ENCODE measurements at regions not wholly inside any gene's neighbourhood (a gene's known extent, or its start where the extent isn't known, plus 50 kb on each side); places are given as distances from the start of the nearest gene placed in this dataset.

GRCh38 chr4:177596035-177596434 is 153.8 kb upstream of the AGA start:
- Mint-ChIP-seq H3K27ac (no peak overlapping the region), H3K9me3 (no peaks in the 10 kb centered on the region), H3K36me3 (ENCODE audit: low read depth) (no peaks in the 10 kb centered on the region), H3K4me1 (no peaks in the 10 kb centered on the region), H3K27me3 (ENCODE audit: low read depth) (no peaks in the 10 kb centered on the region), H3K4me3 (no peak overlapping the region)
- TF ChIP-seq, protein P1, sequence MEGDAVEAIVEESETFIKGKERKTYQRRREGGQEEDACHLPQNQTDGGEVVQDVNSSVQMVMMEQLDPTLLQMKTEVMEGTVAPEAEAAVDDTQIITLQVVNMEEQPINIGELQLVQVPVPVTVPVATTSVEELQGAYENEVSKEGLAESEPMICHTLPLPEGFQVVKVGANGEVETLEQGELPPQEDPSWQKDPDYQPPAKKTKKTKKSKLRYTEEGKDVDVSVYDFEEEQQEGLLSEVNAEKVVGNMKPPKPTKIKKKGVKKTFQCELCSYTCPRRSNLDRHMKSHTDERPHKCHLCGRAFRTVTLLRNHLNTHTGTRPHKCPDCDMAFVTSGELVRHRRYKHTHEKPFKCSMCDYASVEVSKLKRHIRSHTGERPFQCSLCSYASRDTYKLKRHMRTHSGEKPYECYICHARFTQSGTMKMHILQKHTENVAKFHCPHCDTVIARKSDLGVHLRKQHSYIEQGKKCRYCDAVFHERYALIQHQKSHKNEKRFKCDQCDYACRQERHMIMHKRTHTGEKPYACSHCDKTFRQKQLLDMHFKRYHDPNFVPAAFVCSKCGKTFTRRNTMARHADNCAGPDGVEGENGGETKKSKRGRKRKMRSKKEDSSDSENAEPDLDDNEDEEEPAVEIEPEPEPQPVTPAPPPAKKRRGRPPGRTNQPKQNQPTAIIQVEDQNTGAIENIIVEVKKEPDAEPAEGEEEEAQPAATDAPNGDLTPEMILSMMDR (IDR thresholded peaks at IDR 0.05; ENCODE audit: unreplicated experiment in 3 of 3) = no peak

GRCh38 chr4:177596991-177597390 is 154.8 kb upstream of the AGA start:
- Mint-ChIP-seq H3K4me1 (no peaks in the 10 kb centered on the region), H3K9me3 (no peaks in the 10 kb centered on the region), H3K36me3 (ENCODE audit: low read depth) (no peaks in the 10 kb centered on the region), H3K27ac (no peak overlapping the region), H3K4me3 (no peak overlapping the region), H3K27me3 (ENCODE audit: low read depth) (no peaks in the 10 kb centered on the region)
- TF ChIP-seq, protein P1 (IDR thresholded peaks at IDR 0.05; ENCODE audit: unreplicated experiment in 3 of 3) = no peak

- Mint-ChIP-seq H3K4me1 (no peaks in the 10 kb centered on the region), H3K9me3 (no peaks in the 10 kb centered on the region), H3K4me3 (no peak overlapping the region), H3K27me3 (ENCODE audit: low read depth) (no peaks in the 10 kb centered on the region), H3K27ac (no peak overlapping the region), H3K36me3 (ENCODE audit: low read depth) (no peaks in the 10 kb centered on the region)
- TF ChIP-seq, protein P1 (IDR thresholded peaks at IDR 0.05; ENCODE audit: unreplicated experiment in 3 of 3) = no peak
Measured at GRCh38 chr4:177605252-177605651, 163.0 kb upstream of the AGA start.

GRCh38 chr4:177607111-177607573 is 164.9 kb upstream of the AGA start:
- no peaks in the 10 kb centered on the region for H3K27me3 Mint-ChIP-seq (ENCODE audit: low read depth)
- H3K27ac Mint-ChIP-seq = no peak overlapping the region
- no peaks in the 10 kb centered on the region for H3K9me3 Mint-ChIP-seq
- no peaks in the 10 kb centered on the region for H3K36me3 Mint-ChIP-seq (ENCODE audit: low read depth)
- no peaks in the 10 kb centered on the region for H3K4me1 Mint-ChIP-seq
- no peak overlapping the region for H3K4me3 Mint-ChIP-seq
- TF ChIP-seq, protein P1 (IDR thresholded peaks at IDR 0.05; ENCODE audit: unreplicated experiment in 3 of 3) = no peak

GRCh38 chr4:177611974-177612664 is 169.9 kb upstream of the AGA start:
- Mint-ChIP-seq H3K4me3 (no peak overlapping the region), H3K27me3 (ENCODE audit: low read depth) (no peaks in the 10 kb centered on the region), H3K27ac (no peak overlapping the region)

More at GRCh38 chr4:177611974-177612664, 169.9 kb upstream of the AGA start:
- TF ChIP-seq, protein P1 (IDR thresholded peaks at IDR 0.05; ENCODE audit: unreplicated experiment in 3 of 3) = no peak
- no peaks in the 10 kb centered on the region for H3K9me3 Mint-ChIP-seq
- H3K36me3 Mint-ChIP-seq (ENCODE audit: low read depth) = no peaks in the 10 kb centered on the region
- H3K4me1 Mint-ChIP-seq = no peaks in the 10 kb centered on the region
